OCI-LY7 (cell line): ENCODE measurements at regions not wholly inside any gene's neighbourhood (a gene's known extent, or its start where the extent isn't known, plus 50 kb on each side); places are given as distances from the start of the nearest gene placed in this dataset.

Experiments used
- BruUV-seq: library from RNA; stranded (reverse); fragments of 400-500 nt; replicated peaks from 2 replicates; lab custom pipeline; 2021; lab: Mats Ljungman, UMichigan
- CTCF ChIA-PET: fragments of 300-600 bp; sonication (Branson Sonifier 250); formaldehyde crosslinking; loops from one replicate; lab custom pipeline; 2022; ENCODE audit warnings: antibody characterized with exemption; ENCODE audit not compliant: unreplicated experiment; lab: Charles Lee
- POLR2A ChIA-PET: fragments of 300-600 bp; sonication (Branson Sonifier 250); formaldehyde crosslinking; loops from one replicate; lab custom pipeline; 2022; ENCODE audit warnings: antibody characterized with exemption; lab: Charles Lee
- DNase-seq: peaks from one replicate; pipeline ENCODE4 v3.0.0-alpha.2; 2015; ENCODE audit warnings: low spot score
- H2AFZ ChIP-seq: fragments of 200-600 bp; sonication (generic), shearing (Covaris generic); 2 replicates; pipeline ENCODE4 v1.6.1; 2014; ENCODE audit warnings: mild to moderate bottlenecking, antibody characterized with exemption, low read length, moderate library complexity
- H3K27ac ChIP-seq: fragments of 200-600 bp; sonication (generic); 2 replicates; pipeline ENCODE4 v1.5.1; 2014; ENCODE audit warnings: mixed run types, low read depth, mild to moderate bottlenecking, moderate library complexity, low read length, inconsistent platforms; ENCODE audit not compliant: poor library complexity, severe bottlenecking
- H3K36me3 ChIP-seq: fragments of 200-600 bp; sonication (generic); 2 replicates; pipeline ENCODE4 v1.6.1; 2014; ENCODE audit warnings: mild to moderate bottlenecking, antibody characterized with exemption, low read length, moderate library complexity, mixed read lengths; ENCODE audit not compliant: insufficient read depth
- H3K4me1 ChIP-seq: fragments of 200-600 bp; sonication (generic); 2 replicates; pipeline ENCODE4 v1.5.1; 2014; ENCODE audit warnings: mild to moderate bottlenecking, low read length; ENCODE audit not compliant: insufficient read depth, poor library complexity, severe bottlenecking
- H3K4me2 ChIP-seq: fragments of 200-600 bp; sonication (generic); 2 replicates; pipeline ENCODE4 v1.6.1; 2014; ENCODE audit warnings: mild to moderate bottlenecking, low read length
- H3K4me3 ChIP-seq: fragments of 200-600 bp; sonication (generic); 2 replicates; pipeline ENCODE4 v1.5.1; 2014; ENCODE audit warnings: mild to moderate bottlenecking, low read depth, low read length; ENCODE audit not compliant: poor library complexity, severe bottlenecking
- H3K79me2 ChIP-seq: fragments of 200-600 bp; sonication (generic); 2 replicates; pipeline ENCODE4 v1.6.1; 2016; ENCODE audit warnings: low read depth, mild to moderate bottlenecking, low read length, moderate library complexity, mixed read lengths; ENCODE audit not compliant: insufficient read depth
- H3K9me2 ChIP-seq: fragments of 200-600 bp; sonication (generic); 2 replicates; pipeline ENCODE4 v1.6.1; 2016; ENCODE audit warnings: mild to moderate bottlenecking, low read length, mixed read lengths; ENCODE audit not compliant: insufficient read depth
- H3K9me3 ChIP-seq: fragments of 200-600 bp; sonication (generic); 2 replicates; pipeline ENCODE4 v1.6.1; 2014; ENCODE audit warnings: mild to moderate bottlenecking, mixed run types, low read length, mixed read lengths
- H4K20me1 ChIP-seq: fragments of 200-600 bp; sonication (generic); 2 replicates; pipeline ENCODE4 v1.6.1; 2014; ENCODE audit warnings: mild to moderate bottlenecking, antibody characterized with exemption, low read length, moderate library complexity, mixed read lengths; ENCODE audit not compliant: insufficient read depth
- CTCF ChIP-seq: fragments of 200-600 bp; sonication (generic); conservative IDR thresholded peaks from 2 replicates; pipeline ENCODE4 v1.5.1; 2014; ENCODE audit warnings: mild to moderate bottlenecking, antibody characterized with exemption, low read length, moderate library complexity, mixed read lengths
- EZH2phosphoT487 ChIP-seq: fragments of 200-600 bp; sonication (generic); IDR thresholded peaks from 2 replicates; pipeline ENCODE4 v1.6.1; 2018; ENCODE audit warnings: low read depth, borderline replicate concordance, mild to moderate bottlenecking, mixed run types, antibody characterized with exemption, low read length, moderate library complexity, mixed read lengths
- intact Hi-C: fragments of 100-400 bp; cut with micrococcal nuclease; formaldehyde crosslinking; loops from one replicate; pipeline ENCODE4 v1.10.0; 2022; ENCODE audit not compliant: unreplicated experiment

GRCh38 chr2:9118383-9118960, 88.1 kb upstream of the ASAP2 start:
- H3K4me2 ChIP-seq: no peak overlapping the region
- no peaks in the 10 kb centered on the region for H4K20me1 ChIP-seq
- TF ChIP-seq EZH2phosphoT487: no peak
- no peak for DNase-seq
- no peaks in the 10 kb centered on the region for H3K4me1 ChIP-seq
- CTCF ChIA-PET: no interaction called here
- H3K9me2 ChIP-seq: no peaks in the 10 kb centered on the region
- no peak overlapping the region for H3K4me3 ChIP-seq
- H3K79me2 ChIP-seq: no peaks in the 10 kb centered on the region
- H3K27ac ChIP-seq: no peak overlapping the region
- no peak overlapping the region for H2AFZ ChIP-seq
- POLR2A ChIA-PET: interaction anchor here (0.5 to 1.0 kb wide), 3 partner anchors 65 to 261 kb away, joined by 3 to 4 read pairs (median 3); no protein-coding TSS in a partner anchor
- no peaks in the 10 kb centered on the region for H3K9me3 ChIP-seq
- H3K36me3 ChIP-seq: no peaks in the 10 kb centered on the region
- no TSS peak for BruUV-seq
- intact Hi-C loops: no loop called here

GRCh38 chr2:9115229-9115628, 91.4 kb upstream of the ASAP2 start:
- no peak overlapping the region for H2AFZ ChIP-seq
- no peaks in the 10 kb centered on the region for H3K79me2 ChIP-seq
- no peaks in the 10 kb centered on the region for H3K4me1 ChIP-seq
- H4K20me1 ChIP-seq: no peaks in the 10 kb centered on the region
- ChIA-PET CTCF (no interaction called here), POLR2A (no interaction called here)
- no peak overlapping the region for H3K27ac ChIP-seq
- DNase-seq: no peak
- no peaks in the 10 kb centered on the region for H3K9me3 ChIP-seq
- H3K36me3 ChIP-seq: no peaks in the 10 kb centered on the region
- no peak for TF ChIP-seq CTCF
- TF ChIP-seq EZH2phosphoT487: no peak
- no peak overlapping the region for H3K4me3 ChIP-seq
- BruUV-seq: no TSS peak
- H3K9me2 ChIP-seq: no peaks in the 10 kb centered on the region
- intact Hi-C loops: no loop called here
- H3K4me2 ChIP-seq: no peak overlapping the region

- POLR2A ChIA-PET: interaction anchor here (0.6 kb wide), 1 partner anchor 1705 kb away, joined by 3 read pairs; no protein-coding TSS in a partner anchor
- H3K27ac ChIP-seq: no peak overlapping the region
- H2AFZ ChIP-seq: no peak overlapping the region
- no peaks in the 10 kb centered on the region for H3K9me2 ChIP-seq
- no peak overlapping the region for H3K4me2 ChIP-seq
- no peak for TF ChIP-seq EZH2phosphoT487
- TF ChIP-seq CTCF: no peak
- no peaks in the 10 kb centered on the region for H4K20me1 ChIP-seq
- no TSS peak for BruUV-seq
- no peaks in the 10 kb centered on the region for H3K4me1 ChIP-seq
- CTCF ChIA-PET: no interaction called here
- intact Hi-C loops: no loop called here
- no peaks in the 10 kb centered on the region for H3K36me3 ChIP-seq
- no peaks in the 10 kb centered on the region for H3K79me2 ChIP-seq
- no peak overlapping the region for H3K4me3 ChIP-seq
- DNase-seq: no peak
- H3K9me3 ChIP-seq: no peaks in the 10 kb centered on the region
Observed at GRCh38 chr2:9114458-9114857, 92.2 kb upstream of the ASAP2 start.
